Activated naive CD8-positive, alpha-beta T cell treated with anti-CD3 and anti-CD28 coated beads, Interleukin-2, amount 10 ng/mL, durations not matched to agents 7 days and 5 days (primary cell): ENCODE measurements at regions not wholly inside any gene's neighbourhood (a gene's known extent, or its start where the extent isn't known, plus 50 kb on each side); places are given as distances from the start of the nearest gene placed in this dataset.

ENCODE experiments used
- ATAC-seq: fragments of 150-1000 bp; cut with Tn5 transposase; one replicate; pipeline ENCODE4 v1.10.0; 2021; ENCODE audit warnings: low read depth, moderate library complexity
- POLR2A ChIA-PET: fragments of 350-600 bp; sonication (Branson Sonifier 250); formaldehyde crosslinking; loops from one replicate; lab custom pipeline; 2021; ENCODE audit warnings: antibody characterized with exemption; lab: Charles Lee
- DNase-seq: peaks from one replicate; pipeline ENCODE4 v3.0.0; 2021
- H3K27ac Mint-ChIP-seq: one replicate; pipeline ENCODE4 v1.8.0; 2022; ENCODE audit warnings: mild to moderate bottlenecking, mixed read lengths
- H3K27me3 Mint-ChIP-seq: one replicate; pipeline ENCODE4 v1.8.0; 2022; ENCODE audit warnings: mild to moderate bottlenecking, moderate library complexity, mixed read lengths
- H3K36me3 Mint-ChIP-seq: one replicate; pipeline ENCODE4 v1.8.0; 2021; ENCODE audit warnings: mild to moderate bottlenecking, mixed read lengths
- H3K4me1 Mint-ChIP-seq: one replicate; pipeline ENCODE4 v1.8.0; 2021; ENCODE audit warnings: mixed read lengths
- H3K4me3 Mint-ChIP-seq: one replicate; pipeline ENCODE4 v1.8.0; 2022; ENCODE audit warnings: mild to moderate bottlenecking, moderate library complexity, mixed read lengths
- H3K9me3 Mint-ChIP-seq: one replicate; pipeline ENCODE4 v1.8.0; 2021; ENCODE audit warnings: mixed read lengths

DNA sequence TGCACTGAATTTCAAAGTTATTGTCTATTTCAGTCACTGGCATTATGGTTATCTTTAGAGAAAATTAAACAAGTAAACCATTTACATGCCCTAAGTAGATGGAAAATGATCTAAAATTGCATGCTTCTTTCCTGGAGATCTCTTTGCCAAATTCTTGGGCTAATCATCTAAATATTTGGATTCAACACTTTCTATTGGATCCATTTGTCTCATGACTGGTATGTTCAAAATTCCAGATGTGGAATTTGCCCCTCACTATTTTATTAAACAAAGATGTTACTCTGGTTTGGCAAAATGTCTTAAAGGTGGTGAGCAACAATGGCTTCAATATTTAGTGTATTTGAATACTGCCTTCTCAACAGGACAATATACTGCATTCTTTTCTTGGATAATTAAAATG lies 147.5 kb upstream of the CASK start:
- H3K4me1 Mint-ChIP-seq, result peaks cover 7% of the 10 kb centered on the region

DNA sequence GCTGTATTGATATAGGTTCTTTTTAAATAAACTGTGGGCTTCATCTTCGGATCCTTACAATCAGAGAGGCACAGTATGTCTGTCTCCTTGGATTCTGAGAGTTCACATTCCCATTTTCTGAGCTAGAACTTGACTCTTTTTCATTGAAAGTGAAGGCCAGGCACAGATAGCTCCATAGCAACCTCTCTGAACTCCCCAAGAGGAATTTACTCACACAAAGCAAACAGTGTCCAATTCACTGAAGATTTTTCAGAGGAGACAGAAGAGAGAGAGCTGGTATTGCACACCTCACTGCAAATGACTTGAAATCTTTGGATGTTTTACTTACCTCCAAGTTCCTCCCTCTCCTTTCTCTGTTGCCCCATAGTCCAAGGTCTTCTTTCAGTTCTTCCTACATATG lies 130.9 kb upstream of the CASK start:
- DNase-seq (no peak), ATAC-seq (no peak)
- no peaks in the 10 kb centered on the region for H3K36me3 Mint-ChIP-seq
- peaks cover 2% of the 10 kb centered on the region for H3K9me3 Mint-ChIP-seq
- H3K27me3 Mint-ChIP-seq, result no peaks in the 10 kb centered on the region
- POLR2A ChIA-PET, result no interaction called here
- peaks cover 2% of the 10 kb centered on the region for H3K4me1 Mint-ChIP-seq
- no peak overlapping the region for H3K27ac Mint-ChIP-seq
- H3K4me3 Mint-ChIP-seq, result no peak overlapping the region

More for the DNA sequence above, 147.5 kb upstream of the CASK start:
- Mint-ChIP-seq H3K36me3 (peaks cover 12% of the 10 kb centered on the region), H3K9me3 (peaks cover 8% of the 10 kb centered on the region), H3K27ac (no peak overlapping the region), H3K4me3 (no peak overlapping the region), H3K27me3 (no peaks in the 10 kb centered on the region)
- POLR2A ChIA-PET, result no interaction called here
- ATAC-seq, result no peak
- no peak for DNase-seq

DNA sequence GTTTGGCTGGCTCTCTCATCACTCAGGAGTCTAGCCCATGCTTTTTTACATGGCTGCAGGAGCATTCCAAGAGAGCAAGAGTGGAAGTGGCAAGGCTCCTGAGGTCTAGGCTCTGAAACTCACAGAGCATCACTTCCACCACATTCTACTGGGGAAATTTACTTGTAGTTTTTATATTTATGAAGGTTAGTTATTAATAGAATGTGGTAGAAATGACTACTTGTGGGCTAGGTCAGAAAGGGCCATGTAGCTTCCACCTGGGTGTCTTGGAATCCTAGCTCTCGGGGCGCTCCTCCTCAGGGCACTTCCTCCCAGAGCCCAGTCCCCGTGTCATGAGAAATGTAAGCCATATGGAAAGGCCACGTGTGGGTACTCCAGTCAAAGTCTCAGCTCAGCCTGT lies 127.0 kb upstream of the CASK start:
- H3K4me3 Mint-ChIP-seq, result no peak overlapping the region
- H3K4me1 Mint-ChIP-seq, result peaks cover 2% of the 10 kb centered on the region
- ATAC-seq (no peak), DNase-seq (no peak)
- no peaks in the 10 kb centered on the region for H3K36me3 Mint-ChIP-seq
- H3K27me3 Mint-ChIP-seq, result no peaks in the 10 kb centered on the region
- no peak overlapping the region for H3K27ac Mint-ChIP-seq
- POLR2A ChIA-PET, result no interaction called here
- peaks cover 2% of the 10 kb centered on the region for H3K9me3 Mint-ChIP-seq

DNA sequence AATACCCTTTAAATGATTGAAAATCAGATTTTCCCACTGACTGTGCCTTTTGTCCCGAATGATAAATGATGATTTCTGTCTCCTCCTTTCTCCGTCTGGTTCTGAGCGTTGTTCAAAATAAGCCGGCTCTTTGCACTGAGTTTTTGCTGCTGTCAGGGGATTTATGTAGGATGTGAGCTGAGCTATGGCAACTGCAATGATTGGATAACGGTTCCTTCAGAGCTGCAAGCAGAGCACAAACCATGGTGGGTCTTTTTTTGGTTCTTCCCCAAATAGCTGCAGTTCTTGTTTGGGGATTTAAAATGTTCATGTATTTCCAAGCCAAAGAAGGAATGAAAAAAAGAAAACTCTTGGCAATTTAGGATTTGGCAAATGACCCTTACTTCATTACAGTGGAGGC lies 124.5 kb upstream of the CASK start:
- H3K4me1 Mint-ChIP-seq, result no peaks in the 10 kb centered on the region
- H3K9me3 Mint-ChIP-seq, result peaks cover 2% of the 10 kb centered on the region
- no peaks in the 10 kb centered on the region for H3K27me3 Mint-ChIP-seq
- DNase-seq, result no peak
- no peaks in the 10 kb centered on the region for H3K36me3 Mint-ChIP-seq
- H3K4me3 Mint-ChIP-seq, result no peak overlapping the region
- no peak for ATAC-seq
- H3K27ac Mint-ChIP-seq, result no peak overlapping the region
- POLR2A ChIA-PET, result no interaction called here

DNA sequence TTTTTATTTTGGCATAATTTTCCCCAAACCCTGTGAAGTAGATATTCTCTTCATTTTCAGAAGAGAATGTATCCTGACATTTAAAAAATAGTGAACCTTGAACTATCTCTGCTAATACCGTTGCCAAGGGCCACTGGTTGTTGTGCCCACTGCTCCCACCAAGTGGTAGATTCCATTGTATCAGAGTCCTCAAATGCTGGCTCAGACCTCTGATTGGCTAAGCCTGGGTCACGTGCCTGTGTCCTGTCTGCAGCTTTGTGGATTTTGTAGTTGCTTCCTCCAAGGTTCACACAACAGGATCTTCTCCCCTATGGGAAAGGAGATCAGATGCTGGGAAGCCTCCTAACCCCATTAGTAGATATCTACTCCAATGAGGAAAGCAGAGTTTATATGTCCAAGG lies 104.8 kb upstream of the CASK start:
- POLR2A ChIA-PET, result no interaction called here

DNA sequence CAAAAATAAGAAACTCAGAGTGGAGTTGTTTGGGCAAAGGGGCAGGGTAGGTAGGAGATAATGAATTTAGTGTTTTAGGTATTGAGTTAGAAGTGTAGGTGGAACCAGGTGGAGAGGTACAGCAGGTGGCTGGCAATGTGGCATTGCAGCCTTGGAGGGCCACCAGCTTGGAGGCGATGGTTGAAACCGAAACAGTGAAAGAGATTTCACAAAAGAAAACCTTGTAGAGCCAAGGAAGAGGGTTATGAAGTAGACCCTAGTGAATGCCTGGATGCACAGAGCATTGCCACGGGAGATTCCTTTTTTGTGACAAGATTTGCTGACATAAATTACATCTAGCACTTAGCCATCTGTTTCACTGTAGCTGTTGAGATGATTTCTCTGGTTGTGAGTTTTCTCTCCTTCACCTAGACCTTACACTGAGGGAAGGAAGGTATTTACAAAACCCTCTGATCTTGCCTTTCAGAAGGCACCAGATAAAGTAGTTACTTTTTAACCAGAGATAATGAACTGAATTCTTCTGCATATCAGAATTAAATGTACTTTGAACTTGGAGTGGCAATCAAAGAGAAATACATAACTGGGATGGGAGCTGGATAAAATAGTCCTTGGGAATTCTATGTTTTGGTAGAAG lies 104.1 kb upstream of the CASK start:
- POLR2A ChIA-PET, result no interaction called here
- no peaks in the 10 kb centered on the region for H3K4me1 Mint-ChIP-seq
- no peak overlapping the region for H3K27ac Mint-ChIP-seq
- H3K4me3 Mint-ChIP-seq, result no peak overlapping the region
- H3K36me3 Mint-ChIP-seq, result peaks cover 3% of the 10 kb centered on the region
- ATAC-seq (no peak), DNase-seq (no peak)
- H3K9me3 Mint-ChIP-seq, result no peaks in the 10 kb centered on the region
- H3K27me3 Mint-ChIP-seq, result no peaks in the 10 kb centered on the region

More for the DNA sequence above, 104.8 kb upstream of the CASK start:
- Mint-ChIP-seq H3K27ac (no peak overlapping the region), H3K4me1 (no peaks in the 10 kb centered on the region), H3K4me3 (no peak overlapping the region), H3K27me3 (no peaks in the 10 kb centered on the region), H3K9me3 (no peaks in the 10 kb centered on the region), H3K36me3 (peaks cover 3% of the 10 kb centered on the region)
- DNase-seq (no peak), ATAC-seq (no peak)

DNA sequence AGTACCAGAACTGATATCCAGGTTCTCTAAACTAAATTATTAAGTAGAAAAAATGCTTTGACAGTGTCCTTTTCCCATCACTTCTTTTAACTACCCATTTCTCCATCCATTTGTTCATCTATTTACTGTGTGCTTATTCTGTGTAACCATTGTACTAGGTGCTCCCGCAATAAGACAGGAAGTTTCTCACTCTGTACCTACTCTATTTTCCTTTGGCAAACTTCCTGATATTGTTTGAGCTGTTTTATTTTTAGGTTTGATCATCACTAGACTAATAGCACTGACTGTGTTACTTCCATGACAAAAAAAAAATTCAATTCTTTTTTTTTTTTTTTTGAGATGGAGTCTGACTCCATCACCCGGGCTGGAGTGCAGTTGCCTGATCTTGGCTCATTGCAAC lies 102.5 kb upstream of the CASK start:
- H3K4me3 Mint-ChIP-seq, result no peak overlapping the region
- ATAC-seq (no peak), DNase-seq (no peak)
- H3K9me3 Mint-ChIP-seq, result no peaks in the 10 kb centered on the region
- H3K27me3 Mint-ChIP-seq, result no peaks in the 10 kb centered on the region
- POLR2A ChIA-PET, result no interaction called here
- no peak overlapping the region for H3K27ac Mint-ChIP-seq
- no peaks in the 10 kb centered on the region for H3K4me1 Mint-ChIP-seq
- H3K36me3 Mint-ChIP-seq, result peaks cover 3% of the 10 kb centered on the region

DNA sequence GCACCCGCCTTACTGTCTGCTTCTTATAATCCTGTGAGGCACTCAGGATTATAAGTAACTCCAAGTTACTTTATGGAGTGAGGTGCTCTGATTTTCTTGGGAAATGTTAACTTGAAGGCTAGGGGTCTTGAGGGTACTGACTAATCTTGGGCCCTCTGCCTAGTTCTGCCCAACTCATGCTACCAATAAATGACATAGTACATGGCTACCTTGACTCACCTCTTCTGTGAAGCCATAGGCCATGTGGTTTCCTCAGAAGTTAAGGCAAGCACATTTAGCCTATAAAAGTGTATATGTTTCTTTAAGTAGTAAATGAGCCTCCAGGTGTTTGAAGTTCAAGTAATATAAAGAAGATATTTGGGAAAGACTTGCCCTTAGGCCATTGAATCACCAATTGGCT lies 99.8 kb upstream of the CASK start:
- POLR2A ChIA-PET, result no interaction called here
- Mint-ChIP-seq H3K36me3 (peaks cover 3% of the 10 kb centered on the region), H3K27me3 (no peaks in the 10 kb centered on the region), H3K9me3 (no peaks in the 10 kb centered on the region), H3K4me3 (no peak overlapping the region), H3K27ac (no peak overlapping the region), H3K4me1 (peaks cover 10% of the 10 kb centered on the region)
- ATAC-seq, result no peak
- no peak for DNase-seq

DNA sequence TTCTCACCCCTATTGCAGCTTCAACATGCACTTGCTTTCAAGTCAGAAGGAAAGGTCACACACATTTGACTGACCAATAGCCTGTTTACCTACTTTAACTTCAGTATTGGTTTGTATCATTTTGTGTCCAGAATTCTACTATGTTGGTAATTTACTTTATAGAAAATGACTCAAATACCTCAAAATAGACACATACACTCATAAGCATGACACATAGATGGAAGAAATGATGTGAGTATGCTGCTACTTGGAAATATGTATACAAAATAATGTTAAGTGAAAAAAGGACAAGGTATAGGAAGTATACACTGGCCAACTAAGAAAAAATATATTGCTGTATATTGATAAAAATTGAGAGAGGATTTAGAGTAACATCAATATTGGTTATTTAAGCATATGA lies 98.8 kb upstream of the CASK start:
- DNase-seq (no peak), ATAC-seq (no peak)
- POLR2A ChIA-PET, result no interaction called here
- Mint-ChIP-seq H3K9me3 (no peaks in the 10 kb centered on the region), H3K27me3 (no peaks in the 10 kb centered on the region), H3K27ac (no peak overlapping the region), H3K4me1 (peaks cover 10% of the 10 kb centered on the region), H3K4me3 (no peak overlapping the region), H3K36me3 (peaks cover 3% of the 10 kb centered on the region)

DNA sequence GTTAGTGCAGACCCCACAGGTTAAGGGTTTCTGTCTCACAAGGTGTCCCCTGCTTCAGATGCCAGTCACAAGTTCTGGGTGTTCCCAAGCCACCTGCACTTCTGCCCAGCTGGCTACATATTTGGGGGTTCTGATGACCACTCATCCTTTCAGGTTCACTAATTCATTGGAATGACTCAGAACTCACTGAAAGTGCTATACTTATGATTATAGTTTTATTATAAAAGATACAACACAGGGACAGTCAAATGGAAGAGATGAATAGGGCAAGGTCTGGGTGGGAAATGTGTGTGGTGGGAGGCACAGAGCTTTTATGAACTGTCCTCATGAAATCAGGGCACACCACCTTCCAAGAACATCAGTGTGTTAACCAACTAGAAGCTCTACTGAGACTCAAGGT lies 97.7 kb upstream of the CASK start:
- Mint-ChIP-seq H3K27ac (no peak overlapping the region), H3K9me3 (no peaks in the 10 kb centered on the region), H3K4me3 (no peak overlapping the region), H3K4me1 (peaks cover 10% of the 10 kb centered on the region), H3K36me3 (no peaks in the 10 kb centered on the region), H3K27me3 (no peaks in the 10 kb centered on the region)
- POLR2A ChIA-PET, result no interaction called here
- ATAC-seq (no peak), DNase-seq (no peak)

DNA sequence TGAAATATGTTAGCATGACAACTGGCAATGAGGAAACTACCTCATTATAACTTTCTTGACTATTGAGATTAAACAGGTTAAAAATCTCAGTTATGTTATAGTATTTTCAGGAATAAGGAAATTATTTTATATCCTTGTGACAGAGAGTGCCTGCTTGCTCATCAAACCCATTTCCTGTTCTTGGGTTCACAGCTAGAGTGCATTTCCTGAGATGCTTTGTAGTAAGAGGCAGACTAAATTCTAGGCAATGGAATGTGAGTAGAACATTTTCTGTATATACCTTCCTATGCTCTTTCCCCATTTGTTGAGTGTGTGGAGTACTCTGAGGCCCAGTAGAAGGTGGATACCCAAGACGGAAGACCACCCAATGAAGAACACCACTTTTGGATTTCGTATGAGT lies 96.9 kb upstream of the CASK start:
- POLR2A ChIA-PET, result no interaction called here
- H3K27ac Mint-ChIP-seq, result peak overlapping the region; percentile 37
- H3K9me3 Mint-ChIP-seq, result no peaks in the 10 kb centered on the region
- peaks cover 10% of the 10 kb centered on the region for H3K4me1 Mint-ChIP-seq
- H3K4me3 Mint-ChIP-seq, result no peak overlapping the region
- no peaks in the 10 kb centered on the region for H3K27me3 Mint-ChIP-seq
- ATAC-seq, result peak; percentile 54
- no peaks in the 10 kb centered on the region for H3K36me3 Mint-ChIP-seq
- DNase-seq, result no peak

DNA sequence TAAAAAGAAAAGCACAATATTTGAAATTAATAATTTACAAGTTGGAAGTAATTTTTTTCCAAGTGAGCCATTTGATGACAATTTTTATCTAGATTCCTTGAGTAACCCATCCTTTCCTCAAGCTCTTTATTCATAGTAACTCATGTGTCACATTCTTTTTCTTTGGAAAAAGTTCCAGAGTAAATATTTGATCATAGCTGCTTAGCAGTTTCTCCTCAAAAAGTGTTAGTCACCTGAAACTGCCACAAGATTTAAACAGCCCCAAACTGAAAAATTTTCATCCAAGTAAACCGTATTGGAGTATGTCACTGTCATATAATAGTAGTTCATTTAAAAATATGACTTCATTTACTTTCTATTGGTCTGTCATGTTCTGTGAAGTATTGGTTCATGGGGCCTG lies 94.6 kb upstream of the CASK start:
- Mint-ChIP-seq H3K27me3 (no peaks in the 10 kb centered on the region), H3K36me3 (no peaks in the 10 kb centered on the region), H3K4me1 (peaks cover 10% of the 10 kb centered on the region), H3K27ac (no peak overlapping the region), H3K4me3 (no peak overlapping the region), H3K9me3 (no peaks in the 10 kb centered on the region)
- ATAC-seq (no peak), DNase-seq (no peak)
- POLR2A ChIA-PET, result no interaction called here

DNA sequence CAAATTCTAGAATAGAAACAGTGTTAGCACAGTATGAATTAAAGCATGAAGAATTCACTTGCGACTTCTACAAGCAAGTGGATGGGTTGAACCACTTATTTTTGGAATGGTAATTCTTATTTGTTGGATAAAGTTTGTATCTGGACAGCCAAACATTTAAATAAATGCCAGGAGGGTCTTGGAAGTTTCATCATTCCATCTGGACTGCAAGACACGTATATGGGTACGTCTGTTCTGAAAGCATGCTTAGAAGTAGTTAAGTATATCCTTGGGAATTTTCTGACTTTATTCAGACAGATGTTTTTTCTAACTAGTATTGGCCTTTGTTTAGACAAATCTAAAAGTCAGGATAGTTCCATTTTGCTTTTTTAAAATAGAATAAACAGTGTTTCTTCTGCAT lies 77.5 kb upstream of the CASK start:
- H3K27ac Mint-ChIP-seq, result no peak overlapping the region
- DNase-seq (no peak), ATAC-seq (no peak)
- no peak overlapping the region for H3K4me3 Mint-ChIP-seq
- POLR2A ChIA-PET, result no interaction called here
- no peaks in the 10 kb centered on the region for H3K9me3 Mint-ChIP-seq
- H3K27me3 Mint-ChIP-seq, result no peaks in the 10 kb centered on the region
- no peaks in the 10 kb centered on the region for H3K36me3 Mint-ChIP-seq
- no peaks in the 10 kb centered on the region for H3K4me1 Mint-ChIP-seq

DNA sequence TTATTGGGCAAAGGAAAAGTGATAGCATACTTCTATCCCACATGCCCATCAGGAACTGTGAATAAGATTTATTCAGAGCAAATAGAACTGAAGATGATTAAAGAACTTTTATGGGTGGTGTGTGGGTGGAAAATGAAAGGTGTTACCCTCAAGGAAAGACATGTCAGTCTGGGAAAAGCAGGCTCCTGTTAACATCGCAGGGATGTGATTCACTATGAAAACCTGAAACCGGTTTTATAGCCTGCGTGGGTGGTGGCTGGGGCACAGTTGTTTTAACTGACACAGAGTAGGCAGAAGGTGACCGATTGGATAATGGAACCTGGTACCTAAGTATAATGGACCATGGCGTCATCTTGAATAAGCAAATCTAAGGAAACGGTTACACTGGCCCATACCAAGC lies 61.3 kb upstream of the CASK start:
- Mint-ChIP-seq H3K4me1 (no peaks in the 10 kb centered on the region), H3K4me3 (no peak overlapping the region), H3K9me3 (peaks cover 2% of the 10 kb centered on the region), H3K36me3 (peaks cover 3% of the 10 kb centered on the region), H3K27me3 (no peaks in the 10 kb centered on the region), H3K27ac (no peak overlapping the region)
- POLR2A ChIA-PET, result no interaction called here
- no peak for ATAC-seq
- DNase-seq, result no peak

DNA sequence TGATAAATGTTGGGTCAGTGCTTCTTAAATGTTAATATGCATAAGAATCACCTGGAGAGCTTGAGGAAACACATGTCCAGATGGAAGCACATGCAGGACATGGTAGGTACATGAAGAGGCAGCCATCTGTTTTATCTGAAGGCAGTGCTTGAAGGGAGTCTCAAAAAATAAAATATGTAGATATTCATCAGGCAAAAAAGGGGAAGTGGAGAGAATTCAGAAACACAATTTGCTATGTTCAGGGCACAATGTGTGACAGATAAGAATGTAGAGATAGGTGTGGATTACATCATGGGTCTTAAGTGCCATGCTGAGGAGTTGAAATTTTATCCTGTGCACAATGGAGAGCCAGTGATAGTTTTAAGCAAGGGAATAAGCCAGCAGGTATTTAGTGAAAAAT lies 59.6 kb upstream of the CASK start:
- Mint-ChIP-seq H3K36me3 (peaks cover 3% of the 10 kb centered on the region), H3K9me3 (peaks cover 2% of the 10 kb centered on the region), H3K4me3 (no peak overlapping the region), H3K27me3 (no peaks in the 10 kb centered on the region), H3K27ac (no peak overlapping the region), H3K4me1 (no peaks in the 10 kb centered on the region)
- no peak for ATAC-seq
- POLR2A ChIA-PET, result no interaction called here
- no peak for DNase-seq
